NT2/D1 (cell line): ENCODE measurements at regions not wholly inside any gene's neighbourhood (a gene's known extent, or its start where the extent isn't known, plus 50 kb on each side); places are given as distances from the start of the nearest gene placed in this dataset.

ENCODE experiments used
- DNase-seq: peaks from one replicate; pipeline ENCODE4 v3.0.0-alpha.2; 2011; ENCODE audit warnings: low read depth, low spot score
- H3K27me3 ChIP-seq: 2 replicates; pipeline ENCODE4 v1.6.0; 2011; ENCODE audit warnings: mild to moderate bottlenecking; ENCODE audit not compliant: insufficient read length, insufficient read depth
- H3K36me3 ChIP-seq: 2 replicates; pipeline ENCODE4 v1.6.1; 2011; ENCODE audit warnings: mild to moderate bottlenecking, low read length, mixed read lengths; ENCODE audit not compliant: insufficient read depth, insufficient read length
- H3K4me1 ChIP-seq: 2 replicates; pipeline ENCODE4 v1.5.1; 2011; ENCODE audit not compliant: insufficient read depth, insufficient read length
- H3K4me3 ChIP-seq: 2 replicates; pipeline ENCODE4 v1.5.1; 2011; ENCODE audit warnings: low read depth; ENCODE audit not compliant: insufficient read length
- H3K9ac ChIP-seq: 2 replicates; pipeline ENCODE4 v1.6.0; 2011; ENCODE audit warnings: low read depth; ENCODE audit not compliant: insufficient read length
- H3K9me3 ChIP-seq: 2 replicates; pipeline ENCODE4 v1.5.1; 2011; ENCODE audit warnings: mild to moderate bottlenecking, low read length; ENCODE audit not compliant: insufficient read depth
- SUZ12 ChIP-seq: IDR thresholded peaks from 2 replicates; pipeline ENCODE4 v1.6.1; 2011; ENCODE audit not compliant: insufficient read length, insufficient read depth; ENCODE audit errors: extremely low read depth
- YY1 ChIP-seq: IDR thresholded peaks from 2 replicates; pipeline ENCODE4 v1.6.1; 2011; ENCODE audit not compliant: insufficient read length, insufficient read depth
- ZNF274 ChIP-seq: IDR thresholded peaks from 2 replicates; pipeline ENCODE4 v1.6.1; 2011; ENCODE audit warnings: mild to moderate bottlenecking, low read depth, low read length

DNA sequence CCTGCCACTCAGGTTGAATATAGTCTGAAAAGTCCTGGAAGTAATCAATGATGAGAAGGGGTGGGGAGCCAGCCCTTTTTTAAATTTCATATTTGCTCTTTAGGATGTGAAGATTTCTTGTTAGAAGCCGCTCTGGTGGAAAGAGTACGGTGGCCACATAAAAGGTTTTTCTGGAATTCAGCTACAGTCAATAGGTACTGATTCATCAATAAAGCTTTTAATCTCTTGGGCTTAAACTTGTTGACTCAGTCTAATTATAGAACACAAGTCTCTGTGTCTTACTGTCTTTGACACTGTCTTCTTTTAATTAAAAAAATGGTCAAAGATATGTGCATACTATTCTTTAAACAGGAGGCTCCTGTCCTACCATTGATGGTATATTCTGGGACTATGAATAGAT lies 99.9 kb upstream of the TP63 start:
- DNase-seq, result no peak
- H3K36me3 ChIP-seq, result no peaks in the 10 kb centered on the region
- no peak overlapping the region for H3K9ac ChIP-seq
- TF ChIP-seq ZNF274, result no peak
- TF ChIP-seq SUZ12, result no peak
- no peak for TF ChIP-seq YY1
- H3K4me3 ChIP-seq, result no peak overlapping the region
- H3K27me3 ChIP-seq, result peaks cover 15% of the 10 kb centered on the region
- no peaks in the 10 kb centered on the region for H3K4me1 ChIP-seq
- H3K9me3 ChIP-seq, result no peaks in the 10 kb centered on the region; the same call in 1 of the 2 replicates

DNA sequence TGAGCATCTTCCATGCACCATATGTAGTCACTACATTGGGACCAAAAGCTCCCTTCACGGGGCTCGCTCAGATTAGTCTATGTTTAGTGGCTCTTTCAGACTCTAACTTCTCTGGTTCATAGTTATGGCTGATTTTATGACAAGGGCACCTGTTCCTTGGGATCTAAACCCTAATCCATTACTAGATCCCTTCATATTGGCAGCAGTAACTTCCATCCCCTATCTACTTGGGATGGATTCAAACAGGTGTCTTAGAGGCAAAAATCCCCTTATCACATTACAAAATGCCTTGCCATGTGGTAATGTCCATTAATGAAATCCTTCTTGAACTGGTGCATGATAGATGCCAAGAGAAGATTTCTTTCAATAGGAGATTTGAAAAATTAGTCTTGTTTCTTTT lies 96.7 kb upstream of the TP63 start:
- no peaks in the 10 kb centered on the region for H3K9me3 ChIP-seq
- H3K4me3 ChIP-seq, result no peak overlapping the region
- TF ChIP-seq ZNF274 (no peak), YY1 (no peak), SUZ12 (no peak)
- H3K36me3 ChIP-seq, result no peaks in the 10 kb centered on the region
- H3K27me3 ChIP-seq, result peaks cover 14% of the 10 kb centered on the region
- no peaks in the 10 kb centered on the region for H3K4me1 ChIP-seq
- H3K9ac ChIP-seq, result no peak overlapping the region
- DNase-seq, result no peak

DNA sequence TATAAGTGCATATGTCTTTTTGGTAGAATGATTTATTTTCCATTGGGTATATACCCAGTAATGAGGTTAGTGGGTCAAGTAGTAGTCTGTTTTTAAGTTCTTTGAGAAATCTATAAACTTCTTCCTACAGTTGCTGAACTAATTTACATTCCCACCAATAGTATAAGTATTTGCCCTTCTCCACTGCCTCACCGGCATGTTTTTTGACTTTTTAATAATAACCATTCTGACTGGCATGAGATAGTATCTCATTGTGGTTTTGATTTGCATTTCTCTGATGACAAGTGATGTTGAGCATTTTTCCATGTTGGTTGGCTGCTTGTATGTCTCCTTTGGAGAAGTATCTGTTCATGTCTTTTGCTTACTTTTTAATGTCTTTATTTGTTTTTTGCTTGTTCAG lies 94.1 kb upstream of the TP63 start:
- DNase-seq, result no peak

DNA sequence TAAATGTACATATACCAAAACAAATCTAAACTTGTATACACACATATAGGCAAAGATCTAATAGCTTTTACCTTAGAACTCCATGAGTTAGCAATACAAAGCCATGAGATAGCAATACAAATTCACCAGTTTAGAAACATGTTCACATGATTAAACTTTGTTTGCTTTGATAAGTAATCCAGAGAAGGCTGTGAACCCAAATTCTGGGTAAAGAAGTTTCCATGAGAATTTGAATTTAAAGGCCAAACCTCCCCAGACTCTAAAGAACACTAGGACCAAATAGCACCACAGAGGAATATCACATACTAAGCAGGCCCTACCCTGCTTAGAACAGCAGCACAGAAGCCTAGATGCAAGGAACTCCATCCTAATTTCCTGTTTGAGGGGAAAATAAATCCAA lies 83.7 kb upstream of the TP63 start:
- TF ChIP-seq ZNF274, result no peak
- TF ChIP-seq SUZ12, result no peak
- no peak for TF ChIP-seq YY1
- 0 out of 2 replicates have a peak, but pooled peaks cover 5% of the 10 kb centered on the region for H3K9me3 ChIP-seq
- H3K9ac ChIP-seq, result no peak overlapping the region
- H3K36me3 ChIP-seq, result no peaks in the 10 kb centered on the region
- DNase-seq, result no peak
- no peaks in the 10 kb centered on the region for H3K27me3 ChIP-seq
- H3K4me3 ChIP-seq, result no peak overlapping the region
- no peaks in the 10 kb centered on the region for H3K4me1 ChIP-seq

More for the DNA sequence above, 94.1 kb upstream of the TP63 start:
- Histone ChIP-seq H3K27me3 (peaks cover 8% of the 10 kb centered on the region), H3K9ac (no peak overlapping the region), H3K4me1 (no peaks in the 10 kb centered on the region), H3K4me3 (no peak overlapping the region), H3K36me3 (no peaks in the 10 kb centered on the region), H3K9me3 (no peaks in the 10 kb centered on the region)
- TF ChIP-seq ZNF274 (no peak), SUZ12 (no peak), YY1 (no peak)

- DNase-seq, result no peak
- TF ChIP-seq SUZ12, result no peak
- no peak for TF ChIP-seq YY1
- TF ChIP-seq ZNF274, result no peak
- Histone ChIP-seq H3K36me3 (no peaks in the 10 kb centered on the region), H3K9ac (no peak overlapping the region), H3K27me3 (no peaks in the 10 kb centered on the region), H3K4me3 (no peak overlapping the region), H3K4me1 (no peaks in the 10 kb centered on the region), H3K9me3 (0 out of 2 replicates have a peak, but pooled peaks cover 5% of the 10 kb centered on the region)
Measured at GRCh38 chr3:189548053-189548452, 83.1 kb upstream of the TP63 start.

DNA sequence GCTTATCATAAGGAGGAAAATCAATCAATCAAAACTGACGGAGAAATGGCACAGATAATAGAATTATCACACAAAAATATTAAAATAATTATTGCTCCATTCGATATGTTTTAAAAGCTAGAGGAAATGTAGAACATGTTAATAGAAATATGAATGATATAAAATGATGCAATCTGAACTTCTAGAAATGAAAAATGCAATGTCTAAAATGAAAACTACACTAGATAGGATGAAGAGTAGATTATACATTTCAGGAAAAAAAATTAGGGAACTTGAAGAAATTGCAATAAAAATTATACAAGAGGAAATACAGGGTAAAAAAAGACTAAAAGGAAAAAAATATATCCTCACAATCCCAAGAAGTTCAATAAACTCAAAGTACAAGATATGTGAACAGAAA lies 80.2 kb upstream of the TP63 start:
- no peaks in the 10 kb centered on the region for H3K4me1 ChIP-seq
- H3K9ac ChIP-seq, result no peak overlapping the region
- no peaks in the 10 kb centered on the region for H3K27me3 ChIP-seq
- no peaks in the 10 kb centered on the region for H3K36me3 ChIP-seq
- no peak overlapping the region for H3K4me3 ChIP-seq
- TF ChIP-seq YY1, result no peak
- no peak for TF ChIP-seq ZNF274
- TF ChIP-seq SUZ12, result no peak
- 0 out of 2 replicates have a peak, but pooled peaks cover 5% of the 10 kb centered on the region for H3K9me3 ChIP-seq
- no peak for DNase-seq

DNA sequence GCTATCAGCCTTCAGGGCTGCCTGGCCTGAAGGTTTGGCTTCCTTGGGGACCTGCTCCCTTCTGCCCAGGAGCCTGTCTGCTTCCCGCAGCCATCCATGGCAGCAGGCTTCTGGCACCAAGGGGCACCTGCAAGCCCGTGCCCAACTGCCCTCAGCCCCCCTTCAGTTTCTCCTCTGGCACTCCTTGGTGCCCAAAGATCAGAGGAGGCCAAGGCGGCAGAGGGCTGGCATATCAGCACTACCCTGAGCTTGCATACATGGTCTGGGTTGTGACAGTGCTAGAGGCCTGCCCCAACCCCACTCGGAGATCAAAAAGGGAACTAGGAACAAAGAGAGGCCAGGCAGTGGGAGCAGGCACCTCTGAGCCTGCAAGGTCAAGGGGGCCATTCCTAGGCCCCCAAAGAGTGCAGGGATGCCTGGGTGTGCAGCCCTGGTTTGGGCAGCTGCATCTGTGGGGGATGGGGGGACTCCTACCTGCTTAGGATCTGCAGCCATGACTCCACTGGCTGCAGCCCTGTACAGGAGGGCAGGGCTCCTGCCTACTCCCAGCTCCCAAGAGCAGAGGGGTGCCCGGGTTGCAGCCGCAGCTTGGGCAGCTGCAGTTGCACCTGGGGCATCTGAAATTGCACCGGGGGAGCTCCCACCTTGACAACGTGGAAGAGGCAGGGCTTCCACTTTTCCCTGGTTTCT lies 76.2 kb upstream of the TP63 start:
- Histone ChIP-seq H3K27me3 (no peaks in the 10 kb centered on the region), H3K36me3 (no peaks in the 10 kb centered on the region), H3K9ac (no peak overlapping the region), H3K4me1 (no peaks in the 10 kb centered on the region), H3K9me3 (no peaks in the 10 kb centered on the region), H3K4me3 (no peak overlapping the region)
- DNase-seq, result no peak
- TF ChIP-seq YY1, result no peak
- no peak for TF ChIP-seq ZNF274
- TF ChIP-seq SUZ12, result no peak

GRCh38 chr3:189555558-189555881 lies 75.7 kb upstream of the TP63 start:
- Histone ChIP-seq H3K27me3 (no peaks in the 10 kb centered on the region), H3K9me3 (no peaks in the 10 kb centered on the region), H3K36me3 (no peaks in the 10 kb centered on the region), H3K9ac (no peak overlapping the region), H3K4me1 (no peaks in the 10 kb centered on the region), H3K4me3 (no peak overlapping the region)
- no peak for DNase-seq
- TF ChIP-seq YY1, result no peak
- TF ChIP-seq ZNF274, result no peak
- no peak for TF ChIP-seq SUZ12
